Keratinocyte (primary cell): ENCODE measurements at regions not wholly inside any gene's neighbourhood (a gene's known extent, or its start where the extent isn't known, plus 50 kb on each side); places are given as distances from the start of the nearest gene placed in this dataset.

Experiments used
- DNase-seq: peaks from one replicate; pipeline ENCODE4 v3.0.0-alpha.2; 2011; ENCODE audit warnings: low read depth, missing footprints, low spot score
- FAIRE-seq: peaks from 2 replicates; lab custom pipeline; 2011; peaks lifted over from hg19 to GRCh38; lab: Jason Lieb, UNC
- H2AFZ ChIP-seq: 2 replicates; pipeline ENCODE4 v1.6.0; 2012; ENCODE audit warnings: low read length, control low read depth, inconsistent platforms; ENCODE audit not compliant: control insufficient read depth
- H3K27ac ChIP-seq: 2 replicates; pipeline ENCODE4 v1.5.1; 2011; ENCODE audit warnings: low read length; ENCODE audit not compliant: control insufficient read depth, insufficient read depth
- H3K27me3 ChIP-seq: 3 replicates; pipeline ENCODE4 v1.6.0; 2011; ENCODE audit warnings: low read length; ENCODE audit not compliant: control insufficient read depth, insufficient read depth; ENCODE audit errors: extremely low read depth
- H3K36me3 ChIP-seq, 2 experiments: 2 replicates in 1 of 2; 3 replicates in 1 of 2; pipeline ENCODE4 v1.5.1; 2011; ENCODE audit warnings: low read length in 2 of 2, mild to moderate bottlenecking in 1 of 2; ENCODE audit not compliant: control insufficient read depth in 2 of 2, insufficient read depth in 2 of 2; ENCODE audit errors: extremely low read depth in 1 of 2
- H3K4me1 ChIP-seq: 3 replicates; pipeline ENCODE4 v1.5.1; 2011; ENCODE audit warnings: low read length; ENCODE audit not compliant: control insufficient read depth, insufficient read depth; ENCODE audit errors: extremely low read depth
- H3K4me2 ChIP-seq: 3 replicates; pipeline ENCODE4 v1.6.0; 2011; ENCODE audit warnings: low read depth, low read length; ENCODE audit not compliant: control insufficient read depth, insufficient read depth; ENCODE audit errors: extremely low read depth
- H3K4me3 ChIP-seq, 3 experiments: fragments of 200-600 bp in 1 of 3; sonication (generic) in 1 of 3; 2 replicates in 2 of 3; 3 replicates in 1 of 3; pipeline ENCODE4 v1.5.1; 2011 to 2016; ENCODE audit warnings: low read length in 3 of 3, mild to moderate bottlenecking in 3 of 3, control low read depth in 2 of 3, inconsistent platforms in 1 of 3, low read depth in 1 of 3, mixed read lengths in 1 of 3, mixed run types in 1 of 3, moderate library complexity in 1 of 3; ENCODE audit not compliant: control insufficient read depth in 2 of 3, insufficient read depth in 2 of 3; ENCODE audit errors: extremely low read depth in 1 of 3
- H3K79me2 ChIP-seq: 2 replicates; pipeline ENCODE4 v1.6.0; 2012; ENCODE audit warnings: low read length; ENCODE audit not compliant: control insufficient read depth, insufficient read depth
- H3K9ac ChIP-seq: 3 replicates; pipeline ENCODE4 v1.6.0; 2011; ENCODE audit warnings: low read length; ENCODE audit not compliant: control insufficient read depth, insufficient read depth; ENCODE audit errors: extremely low read depth
- H3K9me1 ChIP-seq: 3 replicates; pipeline ENCODE4 v1.6.0; 2011; ENCODE audit warnings: low read length; ENCODE audit not compliant: control insufficient read depth, insufficient read depth; ENCODE audit errors: extremely low read depth
- H3K9me3 ChIP-seq: 2 replicates; pipeline ENCODE4 v1.5.1; 2012; ENCODE audit warnings: low read depth, low read length; ENCODE audit not compliant: control insufficient read depth
- H4K20me1 ChIP-seq: 3 replicates; pipeline ENCODE4 v1.6.0; 2011; ENCODE audit warnings: low read length; ENCODE audit not compliant: control insufficient read depth, insufficient read depth; ENCODE audit errors: extremely low read depth
- CTCF ChIP-seq, 3 experiments: IDR thresholded peaks in 1 of 3; conservative IDR thresholded peaks in 1 of 3; optimal IDR thresholded peaks in 1 of 3; 2 replicates in 2 of 3; 3 replicates in 1 of 3; pipeline versions ENCODE3 to v1.5.1; 2011; ENCODE audit warnings: low read length in 3 of 3, mild to moderate bottlenecking in 3 of 3, moderate library complexity in 2 of 3, control low read depth in 1 of 3, inconsistent platforms in 1 of 3; ENCODE audit not compliant: insufficient read depth in 2 of 3; ENCODE audit errors: extremely low read depth in 1 of 3
- EZH2 ChIP-seq: IDR thresholded peaks from one replicate; pipeline ENCODE4 v1.6.1; 2012; ENCODE audit warnings: inconsistent platforms, mild to moderate bottlenecking, low read length, moderate library complexity
- dilution Hi-C: fragments of 300-500 bp; cut with MboI; formaldehyde crosslinking; loops from one replicate; pipeline ENCODE4 v1.7.0; 2020; ENCODE audit warnings: low sequenced_read_pairs; ENCODE audit not compliant: extremely low pct_ligation_motif_present

- no peak for FAIRE-seq
Measured at GRCh38 chr15:47639042-47639441, 78.3 kb upstream of the SEMA6D start.

GRCh38 chr15:47640079-47640478 is 77.2 kb upstream of the SEMA6D start:
- no peaks in the 10 kb centered on the region for H4K20me1 ChIP-seq
- H3K4me1 ChIP-seq: no peaks in the 10 kb centered on the region
- DNase-seq (no peak), FAIRE-seq (no peak)
- TF ChIP-seq EZH2: no peak
- TF ChIP-seq CTCF (optimal IDR thresholded peaks at IDR 0.05 in 1 of 3, IDR thresholded peaks at IDR 0.05 in 1 of 3, conservative IDR thresholded peaks at IDR 0.05 in 1 of 3; ENCODE audit: extremely low read depth in 1 of 3, insufficient read depth in 2 of 3, low read length in 3 of 3): no peak
- H3K79me2 ChIP-seq: no peaks in the 10 kb centered on the region
- no peak overlapping the region for H2AFZ ChIP-seq
- no peak overlapping the region for H3K4me2 ChIP-seq
- no peaks in the 10 kb centered on the region for H3K9me1 ChIP-seq
- H3K9ac ChIP-seq: no peak overlapping the region
- no peaks in the 10 kb centered on the region for H3K9me3 ChIP-seq
- H3K36me3 ChIP-seq: no peaks in the 10 kb centered on the region
- dilution Hi-C loops: no loop called here
- no peak overlapping the region for H3K27ac ChIP-seq
- H3K4me3 ChIP-seq: no peak overlapping the region
- no peaks in the 10 kb centered on the region for H3K27me3 ChIP-seq

More at GRCh38 chr15:47639042-47639441, 78.3 kb upstream of the SEMA6D start:
- no peaks in the 10 kb centered on the region for H3K4me1 ChIP-seq
- H3K4me3 ChIP-seq: no peak overlapping the region
- H4K20me1 ChIP-seq: no peaks in the 10 kb centered on the region
- H3K4me2 ChIP-seq: no peak overlapping the region
- no peak overlapping the region for H2AFZ ChIP-seq
- no peak overlapping the region for H3K27ac ChIP-seq
- dilution Hi-C loops: no loop called here
- no peak overlapping the region for H3K9ac ChIP-seq
- H3K9me3 ChIP-seq: no peaks in the 10 kb centered on the region
- H3K27me3 ChIP-seq: no peaks in the 10 kb centered on the region
- H3K79me2 ChIP-seq: no peaks in the 10 kb centered on the region
- DNase-seq: no peak
- TF ChIP-seq EZH2: no peak
- no peak for TF ChIP-seq CTCF (optimal IDR thresholded peaks at IDR 0.05 in 1 of 3, IDR thresholded peaks at IDR 0.05 in 1 of 3, conservative IDR thresholded peaks at IDR 0.05 in 1 of 3; ENCODE audit: extremely low read depth in 1 of 3, insufficient read depth in 2 of 3, low read length in 3 of 3)
- no peaks in the 10 kb centered on the region for H3K9me1 ChIP-seq
- no peaks in the 10 kb centered on the region for H3K36me3 ChIP-seq
